ENCODE measurements at regions not wholly inside any gene's neighbourhood (a gene's known extent, or its start where the extent isn't known, plus 50 kb on each side); places are given as distances from the start of the nearest gene placed in this dataset.

- DNase-seq (ENCODE audit: low read depth): no peak
- TF ChIP-seq, protein P1, sequence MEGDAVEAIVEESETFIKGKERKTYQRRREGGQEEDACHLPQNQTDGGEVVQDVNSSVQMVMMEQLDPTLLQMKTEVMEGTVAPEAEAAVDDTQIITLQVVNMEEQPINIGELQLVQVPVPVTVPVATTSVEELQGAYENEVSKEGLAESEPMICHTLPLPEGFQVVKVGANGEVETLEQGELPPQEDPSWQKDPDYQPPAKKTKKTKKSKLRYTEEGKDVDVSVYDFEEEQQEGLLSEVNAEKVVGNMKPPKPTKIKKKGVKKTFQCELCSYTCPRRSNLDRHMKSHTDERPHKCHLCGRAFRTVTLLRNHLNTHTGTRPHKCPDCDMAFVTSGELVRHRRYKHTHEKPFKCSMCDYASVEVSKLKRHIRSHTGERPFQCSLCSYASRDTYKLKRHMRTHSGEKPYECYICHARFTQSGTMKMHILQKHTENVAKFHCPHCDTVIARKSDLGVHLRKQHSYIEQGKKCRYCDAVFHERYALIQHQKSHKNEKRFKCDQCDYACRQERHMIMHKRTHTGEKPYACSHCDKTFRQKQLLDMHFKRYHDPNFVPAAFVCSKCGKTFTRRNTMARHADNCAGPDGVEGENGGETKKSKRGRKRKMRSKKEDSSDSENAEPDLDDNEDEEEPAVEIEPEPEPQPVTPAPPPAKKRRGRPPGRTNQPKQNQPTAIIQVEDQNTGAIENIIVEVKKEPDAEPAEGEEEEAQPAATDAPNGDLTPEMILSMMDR (IDR thresholded peaks at IDR 0.05; ENCODE audit: insufficient read depth, low read depth, low read length, missing control alignments): no peak
- H3K4me3 ChIP-seq (ENCODE audit: low read depth, low read length): no peak overlapping the region
Measured at GRCh38 chr7:67616517-67616916, 619.9 kb downstream of the TYW1 start.

- TF ChIP-seq, protein P1 (IDR thresholded peaks at IDR 0.05; ENCODE audit: insufficient read depth, low read depth, low read length, missing control alignments): no peak
- H3K4me3 ChIP-seq (ENCODE audit: low read depth, low read length): no peak overlapping the region
- DNase-seq (ENCODE audit: low read depth): no peak
Measured at GRCh38 chr7:67618556-67619162, 622.0 kb downstream of the TYW1 start.

- TF ChIP-seq, protein P1 (IDR thresholded peaks at IDR 0.05; ENCODE audit: insufficient read depth, low read depth, low read length, missing control alignments): no peak
- DNase-seq (ENCODE audit: low read depth): no peak
- H3K4me3 ChIP-seq (ENCODE audit: low read depth, low read length): no peak overlapping the region
Measured at GRCh38 chr7:67619175-67619574, 622.5 kb downstream of the TYW1 start.

GRCh38 chr7:67620216-67620933 lies 623.7 kb downstream of the TYW1 start:
- TF ChIP-seq, protein P1 (IDR thresholded peaks at IDR 0.05; ENCODE audit: insufficient read depth, low read depth, low read length, missing control alignments): no peak
- H3K4me3 ChIP-seq (ENCODE audit: low read depth, low read length): no peak overlapping the region
- DNase-seq (ENCODE audit: low read depth): no peak

GRCh38 chr7:67621704-67622103 lies 625.1 kb downstream of the TYW1 start:
- no peak for DNase-seq (ENCODE audit: low read depth)
- H3K4me3 ChIP-seq (ENCODE audit: low read depth, low read length): no peak overlapping the region
- TF ChIP-seq, protein P1 (IDR thresholded peaks at IDR 0.05; ENCODE audit: insufficient read depth, low read depth, low read length, missing control alignments): no peak

DNA sequence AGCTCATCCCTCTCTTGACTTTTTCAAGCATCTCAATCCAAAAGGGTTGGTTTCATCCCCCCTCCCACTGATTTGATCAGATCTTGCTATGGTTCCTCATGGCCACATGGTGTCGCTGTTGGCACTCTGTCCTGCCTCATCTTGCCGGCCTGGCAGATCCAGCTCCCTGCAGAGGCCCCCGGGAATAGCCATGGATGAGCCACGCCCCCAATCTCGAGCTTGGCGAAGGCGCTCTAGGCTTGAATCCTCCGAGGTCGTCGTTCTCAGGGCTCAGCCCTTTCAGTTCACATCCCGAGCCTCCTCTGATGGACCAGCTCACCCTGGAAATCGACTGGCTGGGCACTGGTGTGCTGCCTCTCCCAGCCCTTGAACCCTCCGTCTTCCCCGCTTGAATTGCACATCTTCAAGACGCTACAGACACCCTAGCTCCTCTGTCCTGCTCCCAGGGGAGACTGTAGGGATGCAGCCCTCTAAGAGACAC lies 628.7 kb downstream of the TYW1 start:
- DNase-seq (ENCODE audit: low read depth): peak; percentile 41
- no peak overlapping the region for H3K4me3 ChIP-seq (ENCODE audit: low read depth, low read length)
- TF ChIP-seq, protein P1 (IDR thresholded peaks at IDR 0.05; ENCODE audit: insufficient read depth, low read depth, low read length, missing control alignments): peak; percentile 81

Measured in GM12865 (cell line).